ENCODE measurements at regions not wholly inside any gene's neighbourhood (a gene's known extent, or its start where the extent isn't known, plus 50 kb on each side); places are given as distances from the start of the nearest gene placed in this dataset.

DNA sequence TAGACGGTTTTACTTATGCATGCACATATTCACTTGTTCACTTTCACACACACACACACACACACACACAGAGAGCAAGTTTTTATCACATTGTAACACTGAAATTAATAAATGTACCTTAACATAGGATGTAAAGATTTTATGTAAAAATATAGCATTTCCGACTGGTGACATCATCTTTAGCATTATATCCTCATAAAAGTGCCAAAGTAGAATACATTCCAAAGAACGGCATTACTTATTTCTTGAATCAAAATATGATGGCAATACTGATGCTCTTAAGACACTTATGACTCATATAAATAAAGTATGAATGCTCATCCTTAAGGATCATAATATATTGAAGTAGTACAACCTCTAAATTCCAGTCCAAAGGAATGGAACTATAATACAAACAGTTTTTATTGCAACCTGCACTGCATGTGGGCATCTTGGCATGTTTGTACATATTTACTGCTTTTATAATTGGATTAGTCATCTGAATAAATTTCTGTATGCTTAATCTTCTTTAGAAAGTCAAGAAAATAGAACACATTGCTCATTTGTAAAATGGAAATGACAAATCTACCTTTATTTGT lies 290.0 kb upstream of the SEMA3A start:
- TF ChIP-seq GATA2 (IDR thresholded peaks at IDR 0.05; ENCODE audit: low read depth, low read length) (no peak), GATA3 (IDR thresholded peaks at IDR 0.05; ENCODE audit: low read depth, low read length) (no peak)

Measured in SH-SY5Y (cell line).